Hepatocyte (in vitro differentiated cells): ENCODE measurements at regions not wholly inside any gene's neighbourhood (a gene's known extent, or its start where the extent isn't known, plus 50 kb on each side); places are given as distances from the start of the nearest gene placed in this dataset.

Experiments used
- DNase-seq: peaks from one replicate; pipeline ENCODE4 v3.0.0-alpha.2; 2016; ENCODE audit warnings: low spot score
- H2AFZ ChIP-seq: fragments of 200-600 bp; sonication (generic); 2 replicates; pipeline ENCODE4 v1.6.0; 2016; ENCODE audit warnings: antibody characterized with exemption, mild to moderate bottlenecking
- H3K27ac ChIP-seq: fragments of 200-600 bp; sonication (generic); 2 replicates; pipeline ENCODE4 v1.5.1; 2016; ENCODE audit warnings: mild to moderate bottlenecking
- H3K27me3 ChIP-seq: fragments of 200-600 bp; sonication (generic); 2 replicates; pipeline ENCODE4 v1.6.1; 2016
- H3K36me3 ChIP-seq: fragments of 200-600 bp; sonication (generic); replicated peaks from 2 replicates; pipeline ENCODE4 v1.5.1; 2016; ENCODE audit warnings: low read depth; ENCODE audit not compliant: insufficient read depth
- H3K4me1 ChIP-seq: fragments of 200-600 bp; sonication (generic); 2 replicates; pipeline ENCODE4 v1.5.1; 2016; ENCODE audit warnings: mild to moderate bottlenecking, moderate library complexity; ENCODE audit not compliant: insufficient read depth
- H3K4me2 ChIP-seq: fragments of 200-600 bp; sonication (generic); 2 replicates; pipeline ENCODE4 v1.6.0; 2016
- H3K4me3 ChIP-seq: fragments of 200-600 bp; sonication (generic); 2 replicates; pipeline ENCODE4 v1.5.1; 2016; ENCODE audit warnings: mild to moderate bottlenecking
- H3K79me2 ChIP-seq: fragments of 200-600 bp; sonication (generic); 2 replicates; pipeline ENCODE4 v1.6.0; 2017; ENCODE audit warnings: mild to moderate bottlenecking
- H3K9me2 ChIP-seq: fragments of 200-600 bp; sonication (generic); replicated peaks from 2 replicates; pipeline ENCODE4 v1.6.0; 2017; ENCODE audit warnings: mild to moderate bottlenecking; ENCODE audit not compliant: insufficient read depth
- H3K9me3 ChIP-seq: fragments of 200-600 bp; sonication (generic); 2 replicates; pipeline ENCODE4 v1.5.1; 2016; ENCODE audit warnings: low read depth, mild to moderate bottlenecking
- H4K20me1 ChIP-seq: fragments of 200-600 bp; sonication (generic); 2 replicates; pipeline ENCODE4 v1.6.0; 2016; ENCODE audit warnings: mild to moderate bottlenecking; ENCODE audit not compliant: insufficient read depth, poor library complexity, severe bottlenecking
- CTCF ChIP-seq: fragments of 200-600 bp; sonication (generic); IDR thresholded peaks from 2 replicates; pipeline ENCODE4 v1.5.1; 2016; ENCODE audit warnings: antibody characterized with exemption, mild to moderate bottlenecking; ENCODE audit not compliant: poor library complexity
- EZH2 ChIP-seq: fragments of 200-600 bp; sonication (generic); IDR thresholded peaks from 2 replicates; pipeline ENCODE4 v1.6.1; 2016; ENCODE audit warnings: antibody characterized with exemption, mild to moderate bottlenecking, borderline replicate concordance
- EZH2phosphoT487 ChIP-seq: fragments of 200-600 bp; sonication (generic); IDR thresholded peaks from one replicate; pipeline ENCODE4 v1.6.1; 2018; ENCODE audit warnings: antibody characterized with exemption, mild to moderate bottlenecking, low read depth, moderate library complexity; ENCODE audit not compliant: unreplicated experiment, severe bottlenecking
- WGBS: methylation state at CpG from one replicate; pipeline ENCODE4 v1.1.6; 2016; ENCODE audit warnings: low lambda C conversion rate; ENCODE audit errors: missing lambda C conversion rate; 5-methylcytosine and 5-hydroxymethylcytosine counted together

GRCh38 chr14:42856106-42856505 lies 1249.4 kb downstream of the LRFN5 start:
- 92% methylated on average over 1 of the region's 1 CpG for WGBS
- Histone ChIP-seq H3K27ac (no peak overlapping the region), H3K4me1 (no peaks in the 10 kb centered on the region), H3K27me3 (no peaks in the 10 kb centered on the region), H3K79me2 (no peaks in the 10 kb centered on the region), H3K4me3 (no peak overlapping the region), H3K9me2 (no peaks in the 10 kb centered on the region), H3K36me3 (no peaks in the 10 kb centered on the region), H3K4me2 (no peak overlapping the region), H2AFZ (no peak overlapping the region), H3K9me3 (no peaks in the 10 kb centered on the region), H4K20me1 (no peaks in the 10 kb centered on the region)
- DNase-seq, result no peak
- TF ChIP-seq EZH2phosphoT487 (no peak), CTCF (no peak), EZH2 (no peak)

- H3K36me3 ChIP-seq, result no peaks in the 10 kb centered on the region
- no peak overlapping the region for H3K4me3 ChIP-seq
- H3K9me2 ChIP-seq, result no peaks in the 10 kb centered on the region
- H3K27me3 ChIP-seq, result no peaks in the 10 kb centered on the region
- peak overlapping the region; percentile 28 for H3K4me2 ChIP-seq
- H4K20me1 ChIP-seq, result no peaks in the 10 kb centered on the region
- H3K27ac ChIP-seq, result no peak overlapping the region
- H3K9me3 ChIP-seq, result no peaks in the 10 kb centered on the region
- TF ChIP-seq EZH2 (no peak), CTCF (no peak), EZH2phosphoT487 (no peak)
- H2AFZ ChIP-seq, result no peak overlapping the region
- DNase-seq, result no peak
- H3K4me1 ChIP-seq, result no peaks in the 10 kb centered on the region
- WGBS, result 24% methylated on average over 1 of the region's 1 CpG
- no peaks in the 10 kb centered on the region for H3K79me2 ChIP-seq
These were observed 1248.4 kb downstream of the LRFN5 start for GRCh38 chr14:42855085-42855484.

GRCh38 chr14:42854061-42854460 lies 1247.4 kb downstream of the LRFN5 start:
- Histone ChIP-seq H4K20me1 (no peaks in the 10 kb centered on the region), H3K27ac (no peak overlapping the region), H3K4me2 (no peak overlapping the region), H2AFZ (no peak overlapping the region), H3K36me3 (no peaks in the 10 kb centered on the region), H3K27me3 (no peaks in the 10 kb centered on the region), H3K4me3 (no peak overlapping the region), H3K79me2 (no peaks in the 10 kb centered on the region), H3K9me3 (no peaks in the 10 kb centered on the region), H3K4me1 (no peaks in the 10 kb centered on the region), H3K9me2 (no peaks in the 10 kb centered on the region)
- no peak for DNase-seq
- TF ChIP-seq EZH2 (no peak), EZH2phosphoT487 (no peak), CTCF (no peak)
- WGBS, result 93% methylated on average over 2 of the region's 2 CpGs

- H3K79me2 ChIP-seq, result no peaks in the 10 kb centered on the region
- no peak for DNase-seq
- H3K27ac ChIP-seq, result no peak overlapping the region
- H4K20me1 ChIP-seq, result no peaks in the 10 kb centered on the region
- H3K4me1 ChIP-seq, result no peaks in the 10 kb centered on the region
- H3K36me3 ChIP-seq, result no peaks in the 10 kb centered on the region
- no peaks in the 10 kb centered on the region for H3K27me3 ChIP-seq
- WGBS, result 62% methylated on average over 1 of the region's 1 CpG
- no peak overlapping the region for H2AFZ ChIP-seq
- no peaks in the 10 kb centered on the region for H3K9me3 ChIP-seq
- no peaks in the 10 kb centered on the region for H3K9me2 ChIP-seq
- TF ChIP-seq EZH2 (no peak), CTCF (no peak), EZH2phosphoT487 (no peak)
- no peak overlapping the region for H3K4me2 ChIP-seq
- no peak overlapping the region for H3K4me3 ChIP-seq
These were observed 1242.0 kb downstream of the LRFN5 start for GRCh38 chr14:42848652-42849051.
